WERI-Rb-1 (cell line): ENCODE measurements at regions not wholly inside any gene's neighbourhood (a gene's known extent, or its start where the extent isn't known, plus 50 kb on each side); places are given as distances from the start of the nearest gene placed in this dataset.
A peak's percentile ranks its signal among the peaks of the same experiment; 100 is the strongest.

Source experiments
- DNase-seq: peaks from one replicate; pipeline ENCODE4 v3.0.0-alpha.2; 2020
- H3K27ac ChIP-seq: fragments of 250-450 bp; sonication (Bioruptor Pico); 2 replicates; pipeline ENCODE4 v1.5.1; 2020; ENCODE audit warnings: mild to moderate bottlenecking, moderate library complexity
- H3K27me3 ChIP-seq: fragments of 250-450 bp; sonication (Bioruptor Pico); 2 replicates; pipeline ENCODE4 v1.5.1; 2021; ENCODE audit warnings: mild to moderate bottlenecking, low read depth, moderate library complexity; ENCODE audit not compliant: insufficient read depth, severe bottlenecking
- H3K36me3 ChIP-seq: fragments of 250-450 bp; sonication (Bioruptor Pico); 2 replicates; pipeline ENCODE4 v1.5.1; 2020; ENCODE audit warnings: mild to moderate bottlenecking, moderate library complexity
- H3K4me3 ChIP-seq: 2 replicates; pipeline ENCODE4 v1.5.1; 2011; ENCODE audit warnings: low read depth, mild to moderate bottlenecking, control low read depth, low read length
- H3K9me3 ChIP-seq: fragments of 250-450 bp; sonication (Bioruptor Pico); 2 replicates; pipeline ENCODE4 v1.5.1; 2021; ENCODE audit warnings: mild to moderate bottlenecking, moderate library complexity; ENCODE audit not compliant: severe bottlenecking
- TF ChIP-seq, protein P1 (sequence below): IDR thresholded peaks from 2 replicates; pipeline ENCODE4 v1.5.1; 2011; ENCODE audit warnings: low read depth, mild to moderate bottlenecking, control low read depth, inconsistent platforms, low read length

DNA sequence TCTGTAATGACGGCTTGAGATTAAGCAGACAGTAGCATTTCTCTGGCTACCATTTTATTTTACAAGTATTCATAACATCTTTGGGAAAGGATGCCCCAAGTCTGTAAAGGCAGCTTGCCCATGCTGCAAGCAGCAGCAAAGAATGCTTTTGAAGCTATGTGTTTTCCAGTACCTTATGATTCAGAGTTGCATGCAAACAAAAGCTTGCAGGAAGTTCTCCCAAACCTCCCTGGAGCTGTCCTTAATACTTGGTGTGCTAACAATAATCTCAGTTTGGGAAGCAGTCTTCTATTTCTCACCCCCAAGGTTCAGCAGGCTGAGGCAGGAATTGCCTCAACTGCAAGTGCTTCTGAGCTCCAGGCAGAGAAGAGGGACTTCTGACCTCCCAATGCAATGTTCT lies 60.8 kb downstream of the CCNA1 start:
- H3K4me3 ChIP-seq: no peak overlapping the region
- DNase-seq: no peak
- no peak overlapping the region for H3K27ac ChIP-seq
- no peaks in the 10 kb centered on the region for H3K27me3 ChIP-seq
- TF ChIP-seq, protein P1, sequence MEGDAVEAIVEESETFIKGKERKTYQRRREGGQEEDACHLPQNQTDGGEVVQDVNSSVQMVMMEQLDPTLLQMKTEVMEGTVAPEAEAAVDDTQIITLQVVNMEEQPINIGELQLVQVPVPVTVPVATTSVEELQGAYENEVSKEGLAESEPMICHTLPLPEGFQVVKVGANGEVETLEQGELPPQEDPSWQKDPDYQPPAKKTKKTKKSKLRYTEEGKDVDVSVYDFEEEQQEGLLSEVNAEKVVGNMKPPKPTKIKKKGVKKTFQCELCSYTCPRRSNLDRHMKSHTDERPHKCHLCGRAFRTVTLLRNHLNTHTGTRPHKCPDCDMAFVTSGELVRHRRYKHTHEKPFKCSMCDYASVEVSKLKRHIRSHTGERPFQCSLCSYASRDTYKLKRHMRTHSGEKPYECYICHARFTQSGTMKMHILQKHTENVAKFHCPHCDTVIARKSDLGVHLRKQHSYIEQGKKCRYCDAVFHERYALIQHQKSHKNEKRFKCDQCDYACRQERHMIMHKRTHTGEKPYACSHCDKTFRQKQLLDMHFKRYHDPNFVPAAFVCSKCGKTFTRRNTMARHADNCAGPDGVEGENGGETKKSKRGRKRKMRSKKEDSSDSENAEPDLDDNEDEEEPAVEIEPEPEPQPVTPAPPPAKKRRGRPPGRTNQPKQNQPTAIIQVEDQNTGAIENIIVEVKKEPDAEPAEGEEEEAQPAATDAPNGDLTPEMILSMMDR: no peak
- no peaks in the 10 kb centered on the region for H3K9me3 ChIP-seq
- no peaks in the 10 kb centered on the region for H3K36me3 ChIP-seq

DNA sequence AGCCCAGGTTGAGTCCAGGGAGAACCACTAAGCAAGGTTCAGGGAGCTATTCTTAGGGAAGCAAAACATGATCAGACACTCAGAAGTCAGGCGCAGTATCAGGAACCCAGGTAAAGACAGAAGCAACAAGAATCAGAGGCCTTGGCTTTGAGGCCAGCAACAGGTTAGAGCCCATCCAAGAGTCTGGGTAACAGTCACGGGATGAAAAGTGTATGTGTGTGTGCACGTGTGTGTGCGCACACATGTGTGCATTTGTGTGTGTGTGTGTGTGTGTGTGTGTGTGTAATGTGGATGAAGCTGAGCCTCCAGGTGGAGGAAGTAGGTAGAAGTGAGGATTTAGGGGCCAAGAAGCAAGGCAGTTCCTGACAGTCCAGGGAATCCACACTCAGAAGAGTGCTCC lies 63.1 kb downstream of the CCNA1 start:
- H3K36me3 ChIP-seq: no peaks in the 10 kb centered on the region
- DNase-seq: no peak
- TF ChIP-seq, protein P1: no peak

DNA sequence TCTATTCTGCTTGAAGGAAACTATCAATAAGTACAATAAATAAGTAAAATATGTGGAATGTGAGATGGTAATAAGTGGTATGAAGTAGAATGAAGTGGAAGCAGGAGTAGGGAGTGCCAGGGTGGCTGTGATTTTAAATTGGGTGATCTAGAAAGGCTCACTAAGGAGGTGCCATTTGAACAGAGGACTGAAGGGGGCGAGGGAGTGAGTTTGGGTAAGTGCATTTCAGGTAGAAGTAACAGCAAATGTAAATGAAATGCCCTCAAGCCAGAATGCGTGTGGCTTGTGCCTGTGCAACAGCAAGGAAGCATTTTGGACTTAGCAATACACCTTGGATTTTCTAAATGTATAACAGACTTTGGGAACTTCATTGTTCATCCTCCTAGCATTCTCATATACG lies 77.1 kb downstream of the CCNA1 start:
- Histone ChIP-seq H3K27ac (no peak overlapping the region), H3K36me3 (no peaks in the 10 kb centered on the region), H3K9me3 (no peaks in the 10 kb centered on the region), H3K27me3 (no peaks in the 10 kb centered on the region), H3K4me3 (no peak overlapping the region)
- DNase-seq: no peak
- TF ChIP-seq, protein P1: no peak

More for the DNA sequence above, 63.1 kb downstream of the CCNA1 start:
- no peaks in the 10 kb centered on the region for H3K9me3 ChIP-seq
- no peak overlapping the region for H3K4me3 ChIP-seq
- no peaks in the 10 kb centered on the region for H3K27me3 ChIP-seq
- no peak overlapping the region for H3K27ac ChIP-seq

DNA sequence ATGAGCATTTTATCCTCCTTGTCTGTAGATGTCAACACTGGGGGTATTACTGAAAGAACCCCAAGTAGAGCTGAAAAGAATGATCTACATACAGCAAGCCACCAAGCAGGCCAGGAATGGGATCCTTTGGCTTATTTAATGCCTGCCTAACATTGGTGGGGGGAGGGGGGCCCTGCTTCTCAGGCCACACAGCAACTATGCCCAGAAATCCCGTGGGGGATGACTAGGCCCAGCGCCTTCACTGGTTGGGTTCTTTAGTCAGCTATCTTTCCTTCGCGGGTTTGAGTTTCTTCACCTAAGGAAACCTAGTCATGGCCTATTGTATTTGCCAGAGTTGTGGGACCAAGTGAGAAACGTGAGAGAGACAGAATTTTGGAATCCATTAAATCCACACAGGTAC lies 80.5 kb downstream of the CCNA1 start:
- TF ChIP-seq, protein P1: no peak
- Histone ChIP-seq H3K4me3 (no peak overlapping the region), H3K36me3 (no peaks in the 10 kb centered on the region), H3K9me3 (no peaks in the 10 kb centered on the region), H3K27me3 (no peaks in the 10 kb centered on the region), H3K27ac (no peak overlapping the region)
- no peak for DNase-seq

DNA sequence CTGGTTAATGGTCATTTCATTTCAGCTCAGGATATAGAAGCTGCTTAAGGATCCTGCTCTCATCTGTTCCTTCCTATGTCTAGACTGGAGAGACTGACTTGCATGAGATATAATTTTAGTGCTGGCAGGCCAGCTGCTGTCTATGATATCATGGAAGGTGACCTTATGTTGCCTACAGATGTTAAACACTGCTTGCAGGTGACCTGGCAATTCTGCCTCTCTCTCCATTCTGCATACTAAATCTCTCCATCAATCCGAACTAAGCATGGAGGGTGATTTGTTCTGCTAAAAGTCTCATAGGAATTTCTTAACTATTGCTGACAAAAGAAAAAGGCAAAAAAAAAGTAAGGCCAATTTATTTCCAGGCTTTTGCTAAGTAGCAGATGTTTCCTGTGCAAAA lies 81.0 kb downstream of the CCNA1 start:
- TF ChIP-seq, protein P1: no peak

DNA sequence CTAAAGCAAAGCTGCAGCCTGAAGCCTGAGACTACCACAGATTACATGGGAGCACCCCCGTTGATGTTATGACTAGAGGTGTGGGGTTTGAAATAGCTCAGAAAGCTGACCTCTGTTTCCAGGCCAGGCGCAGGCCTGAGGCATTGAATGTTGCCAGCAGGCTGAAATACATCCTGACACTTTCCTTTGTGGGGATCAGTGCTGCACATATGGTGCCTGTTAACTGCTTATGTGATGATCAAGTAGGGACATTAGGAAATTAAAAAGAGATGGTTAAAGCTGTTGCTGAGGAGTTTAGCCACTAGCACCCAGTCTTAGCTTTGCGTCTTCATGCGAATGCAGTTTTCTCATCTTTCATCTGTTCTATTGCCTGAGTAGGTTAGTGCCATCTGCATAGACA lies 83.2 kb downstream of the CCNA1 start:
- H3K9me3 ChIP-seq: no peaks in the 10 kb centered on the region
- H3K4me3 ChIP-seq: no peak overlapping the region
- DNase-seq: peak; percentile 78
- peak overlapping the region; percentile 41 for H3K27ac ChIP-seq
- H3K36me3 ChIP-seq: no peaks in the 10 kb centered on the region
- no peaks in the 10 kb centered on the region for H3K27me3 ChIP-seq
- TF ChIP-seq, protein P1: no peak

More for the DNA sequence above, 81.0 kb downstream of the CCNA1 start:
- no peak overlapping the region for H3K4me3 ChIP-seq
- DNase-seq: no peak
- H3K36me3 ChIP-seq: no peaks in the 10 kb centered on the region
- H3K27me3 ChIP-seq: no peaks in the 10 kb centered on the region
- H3K27ac ChIP-seq: no peak overlapping the region
- H3K9me3 ChIP-seq: no peaks in the 10 kb centered on the region
